GM13977 (cell line): ENCODE measurements at regions not wholly inside any gene's neighbourhood (a gene's known extent, or its start where the extent isn't known, plus 50 kb on each side); places are given as distances from the start of the nearest gene placed in this dataset.
A peak's percentile ranks its signal among the peaks of the same experiment; 100 is the strongest.

Source experiments
- DNase-seq: peaks from one replicate; pipeline ENCODE4 v3.0.0; 2012; ENCODE audit warnings: low spot score
- CTCF ChIP-seq: IDR thresholded peaks from 2 replicates; pipeline ENCODE4 v1.5.1; 2012; ENCODE audit warnings: mild to moderate bottlenecking, control low read depth; ENCODE audit not compliant: insufficient read depth; ENCODE audit errors: extremely low read depth, missing control alignments
- in situ Hi-C: fragments of 300-500 bp; cut with MboI; formaldehyde crosslinking; loops from one replicate; pipeline ENCODE4 v1.12.0; 2022; ENCODE audit warnings: low sequenced_read_pairs, low pct_unique_long_range_greater_than_20kb, mixed read lengths, inconsistent platforms; ENCODE audit not compliant: unreplicated experiment

GRCh38 chr6:159094444-159095252 is 49.9 kb upstream of the TAGAP start:
- in situ Hi-C loops = no loop called here
- no peak for TF ChIP-seq CTCF
- DNase-seq = peak; percentile 67
